T-cell (primary cell): ENCODE measurements at regions not wholly inside any gene's neighbourhood (a gene's known extent, or its start where the extent isn't known, plus 50 kb on each side); places are given as distances from the start of the nearest gene placed in this dataset.

Experiments
- ATAC-seq, 4 experiments: fragments of 200-7000 bp in 3 of 4; fragments of 150-1000 bp in 1 of 4; cut with Tn5 transposase; replicated peaks in 1 of 4; 1 replicate in 3 of 4; 2 replicates in 1 of 4; pipeline ENCODE4 v1.10.0; 2021; ENCODE audit warnings: moderate library complexity in 3 of 4, mild to moderate bottlenecking in 2 of 4, moderate number of reproducible peaks in 1 of 4
- CTCF ChIA-PET, 2 donors: fragments of 300-600 bp; sonication (Branson Sonifier 250); formaldehyde crosslinking; loops; one replicate each; lab custom pipeline; 2022; ENCODE audit warnings: antibody characterized with exemption in 2 of 2; lab: Charles Lee
- POLR2A ChIA-PET, 2 donors: fragments of 300-600 bp; sonication (Branson Sonifier 250); formaldehyde crosslinking; loops; one replicate each; lab custom pipeline; 2022; ENCODE audit warnings: antibody characterized with exemption in 2 of 2; lab: Charles Lee
- DNase-seq, 35 experiments: peaks; one replicate each; pipeline versions ENCODE4 v3.0.0 to v3.0.0-alpha.2; 2013 to 2023
- H3K27ac ChIP-seq: one replicate; pipeline ENCODE4 v1.5.1; 2013; ENCODE audit warnings: low read length
- H3K27me3 ChIP-seq, 2 experiments: replicated peaks in 1 of 2; 1 replicate in 1 of 2; 2 replicates in 1 of 2; pipeline versions ENCODE4 v1.6.1 to v1.7.0; 2013; ENCODE audit warnings: low read length in 1 of 2, mixed read lengths in 1 of 2; ENCODE audit not compliant: control insufficient read depth in 2 of 2, insufficient read depth in 2 of 2; ENCODE audit errors: extremely low read depth in 1 of 2
- H3K36me3 ChIP-seq, 2 donors: 1 replicate in 1 of 2; 2 replicates in 1 of 2; pipeline versions ENCODE4 v1.6.1 to v1.7.0; 2013; ENCODE audit warnings: low read length in 1 of 2; ENCODE audit not compliant: control insufficient read depth in 2 of 2, insufficient read depth in 1 of 2; ENCODE audit errors: extremely low read depth in 1 of 2
- H3K4me1 ChIP-seq, 2 experiments: 1 replicate in 1 of 2; 2 replicates in 1 of 2; pipeline versions ENCODE4 v1.6.1 to v1.7.0; 2013; ENCODE audit warnings: low read length in 2 of 2, mixed read lengths in 1 of 2; ENCODE audit not compliant: insufficient read depth in 2 of 2, control insufficient read depth in 1 of 2; ENCODE audit errors: extremely low read depth in 1 of 2
- H3K4me3 ChIP-seq, 2 donors: 1 replicate in 1 of 2; 2 replicates in 1 of 2; pipeline versions ENCODE4 v1.5.1 to v1.7.0; 2013; ENCODE audit warnings: mild to moderate bottlenecking in 2 of 2, low read length in 1 of 2, moderate library complexity in 1 of 2; ENCODE audit not compliant: control insufficient read depth in 1 of 2; ENCODE audit errors: extremely low read depth in 1 of 2
- H3K9me3 ChIP-seq: 2 replicates; pipeline ENCODE4 v1.7.0; 2013
- H3K27ac Mint-ChIP-seq, 2 donors: one replicate each; pipeline ENCODE4 v1.8.0; 2020 to 2021; ENCODE audit warnings: mild to moderate bottlenecking in 2 of 2, mixed read lengths in 2 of 2
- H3K27me3 Mint-ChIP-seq, 2 donors: one replicate each; pipeline ENCODE4 v1.8.0; 2021 to 2022; ENCODE audit warnings: mixed read lengths in 2 of 2
- H3K36me3 Mint-ChIP-seq: one replicate; pipeline ENCODE4 v1.8.0; 2021; ENCODE audit warnings: mixed read lengths
- H3K4me1 Mint-ChIP-seq, 3 donors: one replicate each; pipeline ENCODE4 v1.8.0; 2020 to 2022; ENCODE audit warnings: mixed read lengths in 3 of 3, mild to moderate bottlenecking in 1 of 3
- H3K4me3 Mint-ChIP-seq, 3 donors: one replicate each; pipeline ENCODE4 v1.8.0; 2020 to 2022; ENCODE audit warnings: mild to moderate bottlenecking in 3 of 3, mixed read lengths in 3 of 3, moderate library complexity in 3 of 3
- H3K9me3 Mint-ChIP-seq, 3 donors: one replicate each; pipeline ENCODE4 v1.8.0; 2020 to 2022; ENCODE audit warnings: mixed read lengths in 3 of 3
- WGBS: methylation state at CpG from one replicate; pipeline ENCODE4 v1.1.5; 2013; ENCODE audit warnings: missing lambda C conversion rate; ENCODE audit not compliant: insufficient coverage; 5-methylcytosine and 5-hydroxymethylcytosine counted together

GRCh38 chr6:94065707-94066337 is 646.5 kb upstream of the EPHA7 start:
- no peaks in the 10 kb centered on the region for H3K36me3 ChIP-seq
- ChIA-PET POLR2A (no interaction called here), CTCF (no interaction called here)
- WGBS, result 63% methylated on average over 1 of the region's 6 CpGs
- H3K4me3 ChIP-seq, result no peak overlapping the region
- ATAC-seq (no peak), DNase-seq (no peak)
- H3K27me3 ChIP-seq, result no peaks in the 10 kb centered on the region
- Mint-ChIP-seq H3K27me3 (no peaks in the 10 kb centered on the region), H3K4me3 (no peak overlapping the region), H3K4me1 (no peaks in the 10 kb centered on the region), H3K27ac (no peak overlapping the region), H3K9me3 (no peaks in the 10 kb centered on the region), H3K36me3 (no peaks in the 10 kb centered on the region)
- no peaks in the 10 kb centered on the region for H3K9me3 ChIP-seq
- no peaks in the 10 kb centered on the region for H3K4me1 ChIP-seq
- no peak overlapping the region for H3K27ac ChIP-seq

- Mint-ChIP-seq H3K9me3 (peaks cover 0 to 14% (median 5%) of the 10 kb centered on the region in 3 donors), H3K36me3 (no peaks in the 10 kb centered on the region), H3K4me3 (no peak overlapping the region), H3K27me3 (no peaks in the 10 kb centered on the region), H3K4me1 (no peaks in the 10 kb centered on the region), H3K27ac (no peak overlapping the region)
- ChIA-PET CTCF (no interaction called here), POLR2A (no interaction called here)
- ATAC-seq, result no peak
- H3K4me3 ChIP-seq, result no peak overlapping the region
- H3K27me3 ChIP-seq, result no peaks in the 10 kb centered on the region
- WGBS, result no CpG with 5 or more reads among the region's 1 CpG
- H3K9me3 ChIP-seq, result no peaks in the 10 kb centered on the region
- no peak for DNase-seq
- no peak overlapping the region for H3K27ac ChIP-seq
- H3K4me1 ChIP-seq, result no peaks in the 10 kb centered on the region
- no peaks in the 10 kb centered on the region for H3K36me3 ChIP-seq
These were observed 633.4 kb upstream of the EPHA7 start for GRCh38 chr6:94052749-94053148.

GRCh38 chr6:94050515-94050914 is 631.2 kb upstream of the EPHA7 start:
- H3K27me3 Mint-ChIP-seq, result no peaks in the 10 kb centered on the region
- H3K27ac Mint-ChIP-seq, result no peak overlapping the region
- no peaks in the 10 kb centered on the region for H3K27me3 ChIP-seq
- no peak for ATAC-seq
- WGBS, result 80% methylated on average over 1 of the region's 3 CpGs
- POLR2A ChIA-PET, result no interaction called here
- H3K9me3 Mint-ChIP-seq, result peaks cover 0 to 14% (median 5%) of the 10 kb centered on the region in 3 donors
- DNase-seq, result no peak
- H3K9me3 ChIP-seq, result no peaks in the 10 kb centered on the region
- CTCF ChIA-PET, result no interaction called here
- H3K4me1 ChIP-seq, result no peaks in the 10 kb centered on the region
- H3K4me1 Mint-ChIP-seq, result no peaks in the 10 kb centered on the region
- H3K4me3 Mint-ChIP-seq, result no peak overlapping the region
- H3K36me3 ChIP-seq, result no peaks in the 10 kb centered on the region
- H3K27ac ChIP-seq, result no peak overlapping the region
- H3K36me3 Mint-ChIP-seq, result no peaks in the 10 kb centered on the region
- no peak overlapping the region for H3K4me3 ChIP-seq

- Histone ChIP-seq H3K36me3 (no peaks in the 10 kb centered on the region), H3K4me3 (no peak overlapping the region), H3K27me3 (no peaks in the 10 kb centered on the region), H3K27ac (no peak overlapping the region), H3K9me3 (no peaks in the 10 kb centered on the region), H3K4me1 (no peaks in the 10 kb centered on the region)
- Mint-ChIP-seq H3K36me3 (no peaks in the 10 kb centered on the region), H3K4me1 (no peaks in the 10 kb centered on the region), H3K27ac (no peak overlapping the region), H3K4me3 (no peak overlapping the region), H3K9me3 (peaks cover 0 to 14% (median 5%) of the 10 kb centered on the region in 3 donors), H3K27me3 (no peaks in the 10 kb centered on the region)
- ChIA-PET CTCF (no interaction called here), POLR2A (no interaction called here)
- no peak for DNase-seq
- no peak for ATAC-seq
These were observed 629.6 kb upstream of the EPHA7 start for GRCh38 chr6:94049001-94049400.

- ATAC-seq (no peak), DNase-seq (no peak)
- Mint-ChIP-seq H3K4me3 (no peak overlapping the region), H3K9me3 (peaks cover 3 to 12% (median 10%) of the 10 kb centered on the region in 3 donors), H3K36me3 (no peaks in the 10 kb centered on the region), H3K4me1 (no peaks in the 10 kb centered on the region), H3K27ac (no peak overlapping the region), H3K27me3 (no peaks in the 10 kb centered on the region)
- no peaks in the 10 kb centered on the region for H3K9me3 ChIP-seq
- H3K36me3 ChIP-seq, result no peaks in the 10 kb centered on the region
- 82% methylated on average over 5 of the region's 12 CpGs for WGBS
- H3K4me1 ChIP-seq, result no peaks in the 10 kb centered on the region
- POLR2A ChIA-PET, result no interaction called here
- H3K4me3 ChIP-seq, result no peak overlapping the region
- CTCF ChIA-PET, result no interaction called here
- no peak overlapping the region for H3K27ac ChIP-seq
- no peaks in the 10 kb centered on the region for H3K27me3 ChIP-seq
These were observed 625.9 kb upstream of the EPHA7 start for GRCh38 chr6:94045099-94045829.

- DNase-seq, result no peak
- H3K36me3 ChIP-seq, result no peaks in the 10 kb centered on the region
- Mint-ChIP-seq H3K27me3 (no peaks in the 10 kb centered on the region), H3K36me3 (no peaks in the 10 kb centered on the region), H3K4me3 (no peak overlapping the region), H3K9me3 (peaks cover 6 to 16% (median 7%) of the 10 kb centered on the region in 3 donors), H3K4me1 (no peaks in the 10 kb centered on the region), H3K27ac (no peak overlapping the region)
- ChIA-PET CTCF (interaction anchor here in 1 of 2 donors (0.6 kb wide), 2 partner anchors 116 to 846 kb away, joined by 4 to 5 read pairs; no protein-coding TSS in a partner anchor), POLR2A (no interaction called here)
- no peak overlapping the region for H3K27ac ChIP-seq
- no peak for ATAC-seq
- no peaks in the 10 kb centered on the region for H3K4me1 ChIP-seq
- no peak overlapping the region for H3K4me3 ChIP-seq
- H3K9me3 ChIP-seq, result no peaks in the 10 kb centered on the region
- 60% methylated on average over 2 of the region's 3 CpGs for WGBS
- no peaks in the 10 kb centered on the region for H3K27me3 ChIP-seq
These were observed 622.8 kb upstream of the EPHA7 start for GRCh38 chr6:94041945-94042709.
